ENCODE measurements at regions not wholly inside any gene's neighbourhood (a gene's known extent, or its start where the extent isn't known, plus 50 kb on each side); places are given as distances from the start of the nearest gene placed in this dataset.

- Histone ChIP-seq H2BK120ac (ENCODE audit: low read depth, low read length) (no peak overlapping the region), H4K20me1 (ENCODE audit: insufficient read depth, low read length) (no peaks in the 10 kb centered on the region), H4K5ac (ENCODE audit: low read depth, low read length) (no peak overlapping the region), H3K14ac (replicated peaks; ENCODE audit: low read depth, low read length) (no peak overlapping the region), H4K91ac (ENCODE audit: insufficient read depth, low read depth, low read length) (no peak overlapping the region), H3K4me3 (ENCODE audit: insufficient read depth, low read depth, low read length) (no peak overlapping the region), H2BK5ac (ENCODE audit: low read depth, low read length, poor library complexity, severe bottlenecking) (no peak overlapping the region), H3K4me2 (ENCODE audit: low read depth, low read length) (no peak overlapping the region), H3K18ac (ENCODE audit: low read depth, low read length) (no peak overlapping the region), H3K27me3 (ENCODE audit: control insufficient read depth, insufficient read depth, low read length) (no peaks in the 10 kb centered on the region), H3K4ac (ENCODE audit: low read depth, low read length) (no peak overlapping the region), H2BK15ac (ENCODE audit: low read depth, low read length) (no peak overlapping the region), H3K36me3 (ENCODE audit: control insufficient read depth, insufficient read depth, low read length) (no peaks in the 10 kb centered on the region), H3K9me1 (ENCODE audit: insufficient read depth, low read length) (no peaks in the 10 kb centered on the region), H3K79me1 (ENCODE audit: low read depth in 1 of 2, low read length in 2 of 2) (no peaks in the 10 kb centered on the region), H2BK20ac (ENCODE audit: low read depth, low read length) (no peak overlapping the region), H2AK5ac (ENCODE audit: low read depth, low read length) (no peak overlapping the region), H3K27ac (ENCODE audit: insufficient read depth, low read length) (no peak overlapping the region), H3K9ac (ENCODE audit: low read depth, low read length) (no peak overlapping the region), H3K23ac (ENCODE audit: low read depth, low read length) (no peak overlapping the region), H2AFZ (replicated peaks; ENCODE audit: low read length, poor library complexity) (no peak overlapping the region), H4K8ac (ENCODE audit: low read depth in 2 of 2, low read length in 2 of 2) (no peak overlapping the region), H3K4me1 (ENCODE audit: control insufficient read depth, insufficient read depth, low read length) (no peaks in the 10 kb centered on the region), H3K9me3 (ENCODE audit: control insufficient read depth, insufficient read depth, low read length) (no peaks in the 10 kb centered on the region), H2AK9ac (replicated peaks; ENCODE audit: low read depth, low read length, poor library complexity) (no peak overlapping the region), H3K56ac (ENCODE audit: extremely low read depth, insufficient read depth, low read length) (no peak overlapping the region)
- DNase-seq (no peak), ATAC-seq (ENCODE audit: low read depth) (no peak)
- ChIA-PET POLR2A (ENCODE audit: unreplicated experiment) (no interaction called here), CTCF (no interaction called here)
- BruUV-seq (replicated peaks), result no TSS peak
- dilution Hi-C loops (cut with HindIII; ENCODE audit: low sequenced_read_pairs, unreplicated experiment) (no loop called here), intact Hi-C loops (cut with micrococcal nuclease) (no loop called here), in situ Hi-C loops (cut with MboI; ENCODE audit: low sequenced_read_pairs) (no loop called here)
- TF ChIP-seq FOS (IDR thresholded peaks at IDR 0.05; ENCODE audit: low read depth, low read length) (no peak), CEBPB (IDR thresholded peaks at IDR 0.05; ENCODE audit: low read depth, low read length) (peak; percentile 66), POLR2A (IDR thresholded peaks at IDR 0.05; ENCODE audit: low read depth, low read length) (no peak)
- WGBS, 2 experiments (ENCODE audit: extremely low coverage in 2 of 2, insufficient read length in 1 of 2), result no CpG with 5 or more reads among the region's 3 CpGs
These were observed 1036.1 kb downstream of the LRFN5 start for GRCh38 chr14:42642787-42643186.
